ENCODE measurements at regions not wholly inside any gene's neighbourhood (a gene's known extent, or its start where the extent isn't known, plus 50 kb on each side); places are given as distances from the start of the nearest gene placed in this dataset.
"Not testable (repeated sequence)": the region's sequence is repeated elsewhere in the genome, so short reads cannot be mapped to it uniquely, and the experiment has no call there.

- no peak for DNase-seq (ENCODE audit: low read depth)
These were observed 142.4 kb upstream of the ERCC6L2 start for GRCh38 chr9:95732802-95733688.

DNA sequence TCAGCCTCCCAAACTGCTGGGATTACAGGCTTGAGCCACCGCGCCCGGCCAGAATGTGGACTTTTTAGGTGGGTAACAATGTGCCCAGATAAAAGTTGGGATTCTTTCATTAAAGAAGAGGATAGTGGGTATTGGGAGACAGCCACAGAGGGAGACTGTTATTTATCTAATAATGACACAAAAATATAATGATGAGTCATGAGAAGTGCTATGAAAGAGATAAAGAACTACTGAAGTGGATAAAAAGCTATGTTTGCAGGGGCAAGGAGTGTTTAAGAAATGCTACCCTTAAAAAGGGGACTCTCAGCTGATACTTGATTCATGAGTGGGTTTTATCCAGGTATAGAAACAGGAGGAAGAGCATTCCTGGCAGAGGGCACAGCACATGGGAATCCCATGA lies 143.6 kb upstream of the ERCC6L2 start:
- DNase-seq (ENCODE audit: low read depth) = no peak

- DNase-seq (ENCODE audit: low read depth) = no peak
These were observed 145.7 kb upstream of the ERCC6L2 start for GRCh38 chr9:95729669-95730368.

- no peak for DNase-seq (ENCODE audit: low read depth)
These were observed 146.4 kb upstream of the ERCC6L2 start for GRCh38 chr9:95729046-95729445.

DNA sequence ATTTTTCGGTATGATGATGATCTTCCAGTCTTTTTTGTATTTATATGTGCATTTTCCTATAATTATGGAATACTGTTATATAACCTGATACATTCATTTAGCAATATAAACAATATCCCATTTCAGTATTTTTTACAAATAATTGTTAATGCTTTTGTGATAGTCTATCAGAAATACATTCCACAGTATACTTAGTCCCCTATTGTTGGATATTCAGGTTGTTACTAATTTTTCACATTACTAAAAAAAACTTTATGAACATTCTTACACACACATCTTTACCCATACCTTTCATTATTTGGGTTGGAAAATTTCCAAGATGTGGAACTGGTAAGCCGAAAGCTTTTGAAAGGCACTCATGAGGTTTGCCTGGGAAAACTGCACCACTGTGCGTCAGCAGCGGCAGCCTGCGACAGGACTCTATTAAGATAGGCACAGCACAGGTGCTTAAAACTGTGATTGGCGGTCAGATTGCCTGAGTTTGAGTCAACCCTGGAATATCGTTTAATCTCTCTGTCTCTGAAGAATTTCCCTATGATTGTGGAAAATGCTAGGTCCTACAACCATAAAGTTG lies 147.5 kb upstream of the ERCC6L2 start:
- no peak for DNase-seq (ENCODE audit: low read depth)

- peak; percentile 55 for DNase-seq (ENCODE audit: low read depth)
These were observed 148.7 kb upstream of the ERCC6L2 start for GRCh38 chr9:95726756-95727155.

- no peak for DNase-seq (ENCODE audit: low read depth)
These were observed 150.4 kb upstream of the ERCC6L2 start for GRCh38 chr9:95725045-95725444.

DNA sequence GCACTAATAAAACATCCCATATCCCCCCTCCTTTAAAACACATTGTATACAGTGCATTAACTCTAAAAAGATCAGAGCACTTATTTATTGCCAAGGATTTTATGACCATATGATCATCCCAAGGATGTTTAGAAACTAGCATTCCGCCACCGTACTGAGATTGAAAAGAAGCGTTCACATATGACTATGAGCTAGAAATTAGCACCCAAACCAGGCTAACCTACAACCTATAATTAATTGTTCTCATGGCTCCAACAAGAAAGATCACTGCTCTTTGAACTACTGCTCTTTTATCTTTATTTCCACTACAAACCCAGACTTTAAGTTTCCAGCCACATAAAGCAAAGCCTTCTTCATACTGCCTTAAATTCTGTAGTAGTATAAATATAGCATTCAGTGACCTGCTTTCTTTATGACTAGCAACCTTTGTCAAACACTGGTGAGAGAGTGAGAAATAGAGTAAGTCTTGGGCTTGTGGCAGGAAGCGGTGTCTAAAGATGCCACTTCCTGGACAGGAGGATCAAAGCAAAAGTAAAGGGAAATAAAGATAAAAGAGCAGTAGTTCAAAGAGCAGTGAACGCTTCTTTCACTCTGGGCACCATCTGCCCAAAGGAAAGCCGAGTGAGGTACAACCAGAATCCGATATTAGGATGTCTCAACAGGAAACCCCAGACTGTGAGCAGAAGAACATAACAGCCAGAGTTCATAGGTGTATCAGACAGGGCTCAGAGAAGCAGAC lies 151.1 kb upstream of the ERCC6L2 start:
- peak; percentile 33 for DNase-seq (ENCODE audit: low read depth)

DNA sequence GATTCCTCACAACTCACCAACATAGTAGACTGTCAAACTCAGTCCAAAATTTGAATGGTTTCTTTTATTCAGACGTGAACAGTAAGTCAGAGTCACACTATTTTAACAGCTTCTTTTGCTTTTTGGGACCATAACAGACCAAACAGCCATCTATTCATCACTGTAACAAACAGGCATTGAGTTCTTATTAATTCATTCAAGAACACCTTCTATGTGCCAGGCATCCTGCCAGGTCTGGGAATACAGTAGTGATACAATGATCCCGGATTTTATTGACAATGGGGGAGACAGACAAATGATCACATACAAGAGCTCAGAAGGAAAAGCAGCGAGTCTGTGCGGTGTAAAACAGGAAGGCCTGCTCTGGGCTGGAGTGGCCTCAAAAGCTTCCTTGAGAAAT lies 153.3 kb upstream of the ERCC6L2 start:
- no peak for DNase-seq (ENCODE audit: low read depth)

- no peak for DNase-seq (ENCODE audit: low read depth)
These were observed 154.4 kb upstream of the ERCC6L2 start for GRCh38 chr9:95721061-95721531.

- DNase-seq (ENCODE audit: low read depth) = no peak
These were observed 155.0 kb upstream of the ERCC6L2 start for GRCh38 chr9:95720496-95720895.

- no peak for DNase-seq (ENCODE audit: low read depth)
These were observed 156.1 kb upstream of the ERCC6L2 start for GRCh38 chr9:95719354-95719753.

DNA sequence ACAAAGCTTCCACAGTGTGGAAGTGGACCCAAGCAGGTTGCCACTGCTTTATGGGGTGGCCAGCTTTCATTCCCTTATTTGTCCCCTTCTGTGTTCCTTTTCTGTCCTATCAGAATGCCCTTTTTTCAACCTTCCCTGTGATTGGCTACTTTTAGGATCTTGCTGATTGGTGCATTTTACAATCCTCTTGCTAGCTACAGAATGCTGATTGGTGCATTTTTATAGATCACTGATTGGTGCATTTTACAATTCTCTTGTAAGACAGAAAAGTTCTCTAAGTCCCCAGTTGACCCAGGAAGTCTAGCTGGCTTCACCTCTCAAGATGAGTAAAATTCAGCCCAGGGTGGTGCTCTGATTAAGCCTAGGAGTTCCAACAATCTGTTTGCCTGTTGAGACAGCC lies 157.2 kb upstream of the ERCC6L2 start:
- DNase-seq (ENCODE audit: low read depth) = no peak

- no peak for DNase-seq (ENCODE audit: low read depth)
These were observed 159.5 kb upstream of the ERCC6L2 start for GRCh38 chr9:95715868-95716435.

DNA sequence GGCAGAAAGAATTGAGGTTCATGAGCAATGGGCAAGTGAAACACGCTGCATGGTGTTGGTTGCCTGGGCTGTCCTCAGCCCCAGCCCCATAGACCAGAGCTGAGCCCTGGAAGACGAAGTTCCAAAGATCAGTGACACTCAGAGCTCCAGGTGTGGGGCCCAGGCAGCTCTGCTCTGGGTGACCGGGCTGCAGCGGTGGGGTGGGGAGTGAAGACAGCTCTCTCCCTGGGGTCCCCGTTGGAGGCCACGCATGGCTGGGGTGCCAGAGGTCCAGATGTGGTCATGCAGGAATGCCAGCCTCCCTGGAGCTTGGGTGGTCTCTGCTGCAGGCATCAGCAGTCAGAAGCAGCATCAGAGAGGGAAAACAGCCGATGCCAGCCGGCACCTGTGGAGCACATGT lies 165.0 kb upstream of the ERCC6L2 start:
- DNase-seq (ENCODE audit: low read depth) = no peak

DNA sequence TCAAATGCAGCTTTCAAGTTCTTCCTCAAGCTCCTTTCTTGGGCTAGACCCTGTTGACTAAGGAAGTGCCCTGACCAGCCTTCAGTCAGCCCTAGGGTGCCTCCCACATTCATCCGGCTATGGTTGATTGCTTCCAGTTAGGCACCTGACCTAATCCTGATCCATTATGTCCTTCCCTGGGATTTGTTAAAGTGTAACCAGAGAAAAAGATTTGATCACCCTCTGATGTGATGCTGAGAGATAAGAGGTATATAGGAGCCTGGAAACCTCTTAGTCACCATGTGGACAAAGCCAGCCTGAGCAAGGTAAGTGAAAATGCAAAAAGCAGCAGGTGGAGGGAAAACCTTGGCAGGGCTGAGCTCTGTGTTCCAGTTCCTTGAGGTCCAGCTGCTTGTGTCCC lies 178.8 kb upstream of the ERCC6L2 start:
- no peak for DNase-seq (ENCODE audit: low read depth)

GRCh38 chr9:95691435-95691834 lies 174.7 kb upstream of the PTCH1 start:
- no peak for DNase-seq (ENCODE audit: low read depth)

GRCh38 chr9:95689669-95690068 lies 172.9 kb upstream of the PTCH1 start:
- DNase-seq (ENCODE audit: low read depth) = no peak

GRCh38 chr9:95684516-95684915 lies 167.7 kb upstream of the PTCH1 start:
- peak; percentile 48 for DNase-seq (ENCODE audit: low read depth)

DNA sequence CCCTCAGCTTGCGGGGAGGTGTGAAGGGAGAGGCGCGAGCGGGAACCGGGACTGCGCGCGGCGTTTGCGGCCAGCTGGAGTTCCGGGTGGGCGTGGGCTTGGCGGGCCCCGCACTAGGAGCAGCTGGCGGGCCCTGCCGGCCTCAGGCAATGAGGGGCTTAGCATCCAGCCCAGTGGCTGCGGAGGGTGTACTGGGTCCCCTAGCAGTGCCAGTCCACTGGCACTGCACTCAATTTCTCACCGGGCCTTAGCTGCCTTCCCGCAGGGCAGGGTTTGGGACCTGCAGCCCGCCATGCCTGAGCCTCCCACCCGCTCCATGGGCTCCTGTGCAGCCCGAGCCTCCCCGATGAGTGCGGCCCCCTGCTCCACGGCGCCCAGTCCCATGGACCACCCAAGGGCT lies 163.5 kb upstream of the PTCH1 start:
- not testable (repeated sequence) for DNase-seq (ENCODE audit: low read depth)

- DNase-seq (ENCODE audit: low read depth) = no peak
These were observed 163.1 kb upstream of the PTCH1 start for GRCh38 chr9:95679874-95680273.

DNA sequence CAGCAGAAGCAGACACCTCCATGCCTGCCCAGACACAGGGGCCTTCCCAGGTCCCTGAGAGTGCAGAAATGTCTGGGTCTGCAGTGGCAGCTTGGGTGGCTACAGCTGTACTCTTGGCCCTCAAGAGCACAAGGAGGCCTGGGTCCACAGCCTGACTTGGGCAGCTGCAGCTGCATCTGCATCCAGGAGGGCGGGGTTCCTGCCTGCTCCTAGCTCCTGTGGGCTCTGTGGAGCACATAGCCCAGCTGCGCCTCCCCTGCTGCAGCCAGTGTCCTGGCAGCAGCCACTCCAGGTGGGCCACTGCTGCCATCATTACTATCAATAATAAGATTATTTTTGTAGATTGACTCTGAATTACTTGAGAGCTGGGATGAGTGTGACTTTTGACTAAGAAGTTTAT lies 162.0 kb upstream of the PTCH1 start:
- DNase-seq (ENCODE audit: low read depth) = no peak

All from RPMI7951 (cell line).